GM23338 (cell line): ENCODE measurements at regions not wholly inside any gene's neighbourhood (a gene's known extent, or its start where the extent isn't known, plus 50 kb on each side); places are given as distances from the start of the nearest gene placed in this dataset.

Experiments used
- ATAC-seq: fragments of 200-7000 bp; cut with Tn5 transposase; 3 replicates; pipeline ENCODE4 v1.9.1; 2020
- DNase-seq: peaks from one replicate; pipeline ENCODE4 v3.0.0-alpha.2; 2015; ENCODE audit warnings: low spot score
- H2AFZ ChIP-seq: fragments of 200-600 bp; sonication (generic); 2 replicates; pipeline ENCODE4 v1.8.0; 2016; ENCODE audit warnings: antibody characterized with exemption, mild to moderate bottlenecking, moderate library complexity
- H3F3A ChIP-seq: fragments of 200-600 bp; sonication (generic); replicated peaks from 2 replicates; pipeline ENCODE4 v1.8.0; 2017; ENCODE audit warnings: antibody characterized with exemption, mixed run types, low read depth
- H3K27ac ChIP-seq: fragments of 200-600 bp; sonication (generic); 2 replicates; pipeline ENCODE4 v1.6.1; 2016; ENCODE audit warnings: low read depth
- H3K27me3 ChIP-seq: fragments of 200-600 bp; sonication (generic); 2 replicates; pipeline ENCODE4 v1.8.0; 2016; ENCODE audit warnings: mild to moderate bottlenecking, mixed run types, moderate library complexity; ENCODE audit not compliant: insufficient read depth
- H3K36me3 ChIP-seq: fragments of 200-600 bp; sonication (generic); 2 replicates; pipeline ENCODE4 v1.8.0; 2016; ENCODE audit warnings: mild to moderate bottlenecking; ENCODE audit not compliant: insufficient read depth
- H3K4me1 ChIP-seq: fragments of 200-600 bp; sonication (generic); 2 replicates; pipeline ENCODE4 v1.8.0; 2016; ENCODE audit warnings: mild to moderate bottlenecking, moderate library complexity; ENCODE audit not compliant: insufficient read depth
- H3K4me2 ChIP-seq: fragments of 200-600 bp; sonication (generic); 2 replicates; pipeline ENCODE4 v1.7.1; 2017; ENCODE audit warnings: mixed run types
- H3K4me3 ChIP-seq: fragments of 200-600 bp; sonication (generic); 2 replicates; pipeline ENCODE4 v1.6.1; 2016; ENCODE audit warnings: mixed run types
- H3K79me2 ChIP-seq: fragments of 200-600 bp; sonication (generic); replicated peaks from 2 replicates; pipeline ENCODE4 v1.8.0; 2017; ENCODE audit warnings: mild to moderate bottlenecking; ENCODE audit not compliant: insufficient read depth
- H3K9me2 ChIP-seq: fragments of 200-600 bp; sonication (generic); 2 replicates; pipeline ENCODE4 v1.8.0; 2017; ENCODE audit not compliant: insufficient read depth
- H4K20me1 ChIP-seq: fragments of 200-600 bp; sonication (generic); replicated peaks from 2 replicates; pipeline ENCODE4 v1.8.0; 2017; ENCODE audit warnings: mild to moderate bottlenecking; ENCODE audit not compliant: insufficient read depth
- H3K27ac Mint-ChIP-seq: 2 replicates; pipeline ENCODE4 v1.8.0; 2020; ENCODE audit warnings: inconsistent platforms, mild to moderate bottlenecking, moderate library complexity, mixed read lengths
- H3K27me3 Mint-ChIP-seq: 3 replicates; pipeline ENCODE4 v1.8.0; 2022; ENCODE audit warnings: low read depth, mild to moderate bottlenecking, moderate library complexity, mixed read lengths, inconsistent platforms; ENCODE audit not compliant: insufficient read depth, poor library complexity
- H3K36me3 Mint-ChIP-seq: 3 replicates; pipeline ENCODE4 v1.8.0; 2021; ENCODE audit warnings: low read depth, mild to moderate bottlenecking, inconsistent platforms, moderate library complexity, mixed read lengths
- H3K4me1 Mint-ChIP-seq: 3 replicates; pipeline ENCODE4 v1.8.0; 2020; ENCODE audit warnings: mild to moderate bottlenecking, inconsistent platforms, mixed read lengths
- H3K4me3 Mint-ChIP-seq: 3 replicates; pipeline ENCODE4 v1.8.0; 2021; ENCODE audit warnings: moderate library complexity, mild to moderate bottlenecking, inconsistent platforms, mixed read lengths
- H3K9me3 Mint-ChIP-seq: 3 replicates; pipeline ENCODE4 v1.8.0; 2020; ENCODE audit warnings: moderate library complexity, mild to moderate bottlenecking, inconsistent platforms, mixed read lengths
- CREB1 ChIP-seq: fragments of 250-450 bp; sonication (Bioruptor Pico); IDR thresholded peaks from 2 replicates; pipeline ENCODE4 v1.5.0; 2020; ENCODE audit warnings: low read depth, mild to moderate bottlenecking, moderate library complexity
- EZH2 ChIP-seq: fragments of 200-600 bp; sonication (generic); IDR thresholded peaks from one replicate; pipeline ENCODE4 v1.8.0; 2017; ENCODE audit warnings: antibody characterized with exemption, mild to moderate bottlenecking, low read depth; ENCODE audit not compliant: unreplicated experiment
- EZH2phosphoT487 ChIP-seq: fragments of 200-600 bp; sonication (generic); IDR thresholded peaks from one replicate; pipeline ENCODE4 v1.8.1; 2018; ENCODE audit warnings: antibody characterized with exemption; ENCODE audit not compliant: unreplicated experiment
- JUNB ChIP-seq: IDR thresholded peaks from one replicate; pipeline ENCODE4 v1.6.1; 2016; ENCODE audit warnings: antibody characterized with exemption; ENCODE audit not compliant: unreplicated experiment
- STAT1 ChIP-seq: IDR thresholded peaks from one replicate; pipeline ENCODE4 v1.6.1; 2016; ENCODE audit warnings: antibody characterized with exemption; ENCODE audit not compliant: unreplicated experiment
- ZNF114 ChIP-seq: fragments of 250-450 bp; sonication (Bioruptor Pico); IDR thresholded peaks from 2 replicates; pipeline ENCODE4 v1.5.0; 2020; ENCODE audit warnings: mild to moderate bottlenecking, moderate library complexity
- TF ChIP-seq, protein P1 (sequence below): fragments of 250-450 bp; sonication (Bioruptor Pico); IDR thresholded peaks from 2 replicates; pipeline ENCODE4 v1.5.0; 2020; ENCODE audit warnings: mild to moderate bottlenecking, moderate library complexity
- TF ChIP-seq, protein P2 (sequence below): IDR thresholded peaks from 2 replicates; pipeline ENCODE4 v1.6.1; 2016; ENCODE audit warnings: antibody characterized with exemption
- TF ChIP-seq, protein P3 (sequence below), 2 experiments: fragments of 200-600 bp in 1 of 2; sonication (generic) in 1 of 2; conservative IDR thresholded peaks; 2 replicates each; pipeline versions ENCODE4 v1.5.1 to v1.6.1; 2016 to 2017; ENCODE audit warnings: antibody characterized with exemption in 2 of 2, low read depth in 2 of 2, mild to moderate bottlenecking in 2 of 2, moderate library complexity in 1 of 2
- TF ChIP-seq, protein P4 (sequence below): IDR thresholded peaks from one replicate; pipeline ENCODE4 v1.6.1; 2018; ENCODE audit warnings: antibody characterized with exemption; ENCODE audit not compliant: unreplicated experiment

DNA sequence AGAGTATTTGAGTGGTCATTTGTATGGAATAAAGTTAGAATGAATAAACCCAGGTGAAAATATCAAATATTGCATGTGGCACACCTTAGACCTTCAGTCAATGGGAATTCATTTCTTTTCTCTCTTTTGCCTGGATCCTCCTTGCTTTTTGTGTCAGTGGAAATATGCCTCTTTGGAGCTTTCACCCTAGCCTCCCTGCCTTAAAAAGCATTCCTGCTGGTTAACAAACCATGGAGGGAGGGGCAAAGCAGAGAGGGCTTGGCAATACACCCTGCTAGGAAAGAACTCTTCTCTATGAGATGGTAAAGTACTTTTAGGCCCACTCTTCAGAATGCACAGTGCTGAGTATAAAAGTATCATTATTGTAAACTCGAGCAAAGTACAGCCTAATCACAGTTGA is 383.7 kb downstream of the DMAC1 start:
- no peak for DNase-seq
- Histone ChIP-seq H3K4me2 (no peak overlapping the region), H4K20me1 (no peaks in the 10 kb centered on the region), H3K27ac (no peak overlapping the region), H3K9me2 (0 out of 2 replicates have a peak, but pooled peaks cover 4% of the 10 kb centered on the region), H3K4me1 (no peaks in the 10 kb centered on the region), H3K36me3 (no peaks in the 10 kb centered on the region), H3K4me3 (no peak overlapping the region), H3F3A (no peaks in the 10 kb centered on the region), H2AFZ (peak overlapping the region; percentile 47; the same call in 1 of the 2 replicates), H3K79me2 (no peaks in the 10 kb centered on the region), H3K27me3 (no peaks in the 10 kb centered on the region)
- ATAC-seq, result no peak
- peaks cover 1% of the 10 kb centered on the region for H3K4me1 Mint-ChIP-seq
- H3K9me3 Mint-ChIP-seq, result peaks cover 3% of the 10 kb centered on the region; the same call in 2 of the 3 replicates
- H3K27me3 Mint-ChIP-seq, result no peaks in the 10 kb centered on the region
- H3K27ac Mint-ChIP-seq, result no peak overlapping the region
- H3K36me3 Mint-ChIP-seq, result no peaks in the 10 kb centered on the region
- no peak overlapping the region for H3K4me3 Mint-ChIP-seq
- TF ChIP-seq STAT1 (no peak), CREB1 (no peak), EZH2 (no peak), ZNF114 (CRISPR knock-in tag) (no peak), JUNB (no peak), EZH2phosphoT487 (no peak)
- TF ChIP-seq, protein P1, sequence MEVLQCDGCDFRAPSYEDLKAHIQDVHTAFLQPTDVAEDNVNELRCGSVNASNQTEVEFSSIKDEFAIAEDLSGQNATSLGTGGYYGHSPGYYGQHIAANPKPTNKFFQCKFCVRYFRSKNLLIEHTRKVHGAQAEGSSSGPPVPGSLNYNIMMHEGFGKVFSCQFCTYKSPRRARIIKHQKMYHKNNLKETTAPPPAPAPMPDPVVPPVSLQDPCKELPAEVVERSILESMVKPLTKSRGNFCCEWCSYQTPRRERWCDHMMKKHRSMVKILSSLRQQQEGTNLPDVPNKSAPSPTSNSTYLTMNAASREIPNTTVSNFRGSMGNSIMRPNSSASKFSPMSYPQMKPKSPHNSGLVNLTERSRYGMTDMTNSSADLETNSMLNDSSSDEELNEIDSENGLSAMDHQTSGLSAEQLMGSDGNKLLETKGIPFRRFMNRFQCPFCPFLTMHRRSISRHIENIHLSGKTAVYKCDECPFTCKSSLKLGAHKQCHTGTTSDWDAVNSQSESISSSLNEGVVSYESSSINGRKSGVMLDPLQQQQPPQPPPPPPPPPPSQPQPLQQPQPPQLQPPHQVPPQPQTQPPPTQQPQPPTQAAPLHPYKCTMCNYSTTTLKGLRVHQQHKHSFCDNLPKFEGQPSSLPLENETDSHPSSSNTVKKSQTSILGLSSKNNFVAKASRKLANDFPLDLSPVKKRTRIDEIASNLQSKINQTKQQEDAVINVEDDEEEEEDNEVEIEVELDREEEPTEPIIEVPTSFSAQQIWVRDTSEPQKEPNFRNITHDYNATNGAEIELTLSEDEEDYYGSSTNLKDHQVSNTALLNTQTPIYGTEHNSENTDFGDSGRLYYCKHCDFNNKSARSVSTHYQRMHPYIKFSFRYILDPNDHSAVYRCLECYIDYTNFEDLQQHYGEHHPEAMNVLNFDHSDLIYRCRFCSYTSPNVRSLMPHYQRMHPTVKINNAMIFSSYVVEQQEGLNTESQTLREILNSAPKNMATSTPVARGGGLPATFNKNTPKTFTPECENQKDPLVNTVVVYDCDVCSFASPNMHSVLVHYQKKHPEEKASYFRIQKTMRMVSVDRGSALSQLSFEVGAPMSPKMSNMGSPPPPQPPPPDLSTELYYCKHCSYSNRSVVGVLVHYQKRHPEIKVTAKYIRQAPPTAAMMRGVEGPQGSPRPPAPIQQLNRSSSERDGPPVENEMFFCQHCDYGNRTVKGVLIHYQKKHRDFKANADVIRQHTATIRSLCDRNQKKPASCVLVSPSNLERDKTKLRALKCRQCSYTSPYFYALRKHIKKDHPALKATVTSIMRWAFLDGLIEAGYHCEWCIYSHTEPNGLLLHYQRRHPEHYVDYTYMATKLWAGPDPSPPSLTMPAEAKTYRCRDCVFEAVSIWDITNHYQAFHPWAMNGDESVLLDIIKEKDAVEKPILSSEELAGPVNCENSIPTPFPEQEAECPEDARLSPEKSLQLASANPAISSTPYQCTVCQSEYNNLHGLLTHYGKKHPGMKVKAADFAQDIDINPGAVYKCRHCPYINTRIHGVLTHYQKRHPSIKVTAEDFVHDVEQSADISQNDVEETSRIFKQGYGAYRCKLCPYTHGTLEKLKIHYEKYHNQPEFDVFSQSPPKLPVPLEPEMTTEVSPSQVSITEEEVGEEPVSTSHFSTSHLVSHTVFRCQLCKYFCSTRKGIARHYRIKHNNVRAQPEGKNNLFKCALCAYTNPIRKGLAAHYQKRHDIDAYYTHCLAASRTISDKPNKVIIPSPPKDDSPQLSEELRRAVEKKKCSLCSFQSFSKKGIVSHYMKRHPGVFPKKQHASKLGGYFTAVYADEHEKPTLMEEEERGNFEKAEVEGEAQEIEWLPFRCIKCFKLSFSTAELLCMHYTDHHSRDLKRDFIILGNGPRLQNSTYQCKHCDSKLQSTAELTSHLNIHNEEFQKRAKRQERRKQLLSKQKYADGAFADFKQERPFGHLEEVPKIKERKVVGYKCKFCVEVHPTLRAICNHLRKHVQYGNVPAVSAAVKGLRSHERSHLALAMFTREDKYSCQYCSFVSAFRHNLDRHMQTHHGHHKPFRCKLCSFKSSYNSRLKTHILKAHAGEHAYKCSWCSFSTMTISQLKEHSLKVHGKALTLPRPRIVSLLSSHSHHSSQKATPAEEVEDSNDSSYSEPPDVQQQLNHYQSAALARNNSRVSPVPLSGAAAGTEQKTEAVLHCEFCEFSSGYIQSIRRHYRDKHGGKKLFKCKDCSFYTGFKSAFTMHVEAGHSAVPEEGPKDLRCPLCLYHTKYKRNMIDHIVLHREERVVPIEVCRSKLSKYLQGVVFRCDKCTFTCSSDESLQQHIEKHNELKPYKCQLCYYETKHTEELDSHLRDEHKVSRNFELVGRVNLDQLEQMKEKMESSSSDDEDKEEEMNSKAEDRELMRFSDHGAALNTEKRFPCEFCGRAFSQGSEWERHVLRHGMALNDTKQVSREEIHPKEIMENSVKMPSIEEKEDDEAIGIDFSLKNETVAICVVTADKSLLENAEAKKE (CRISPR knock-in tag), result no peak
- TF ChIP-seq, protein P2, sequence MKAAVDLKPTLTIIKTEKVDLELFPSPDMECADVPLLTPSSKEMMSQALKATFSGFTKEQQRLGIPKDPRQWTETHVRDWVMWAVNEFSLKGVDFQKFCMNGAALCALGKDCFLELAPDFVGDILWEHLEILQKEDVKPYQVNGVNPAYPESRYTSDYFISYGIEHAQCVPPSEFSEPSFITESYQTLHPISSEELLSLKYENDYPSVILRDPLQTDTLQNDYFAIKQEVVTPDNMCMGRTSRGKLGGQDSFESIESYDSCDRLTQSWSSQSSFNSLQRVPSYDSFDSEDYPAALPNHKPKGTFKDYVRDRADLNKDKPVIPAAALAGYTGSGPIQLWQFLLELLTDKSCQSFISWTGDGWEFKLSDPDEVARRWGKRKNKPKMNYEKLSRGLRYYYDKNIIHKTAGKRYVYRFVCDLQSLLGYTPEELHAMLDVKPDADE, result no peak
- TF ChIP-seq, protein P3, sequence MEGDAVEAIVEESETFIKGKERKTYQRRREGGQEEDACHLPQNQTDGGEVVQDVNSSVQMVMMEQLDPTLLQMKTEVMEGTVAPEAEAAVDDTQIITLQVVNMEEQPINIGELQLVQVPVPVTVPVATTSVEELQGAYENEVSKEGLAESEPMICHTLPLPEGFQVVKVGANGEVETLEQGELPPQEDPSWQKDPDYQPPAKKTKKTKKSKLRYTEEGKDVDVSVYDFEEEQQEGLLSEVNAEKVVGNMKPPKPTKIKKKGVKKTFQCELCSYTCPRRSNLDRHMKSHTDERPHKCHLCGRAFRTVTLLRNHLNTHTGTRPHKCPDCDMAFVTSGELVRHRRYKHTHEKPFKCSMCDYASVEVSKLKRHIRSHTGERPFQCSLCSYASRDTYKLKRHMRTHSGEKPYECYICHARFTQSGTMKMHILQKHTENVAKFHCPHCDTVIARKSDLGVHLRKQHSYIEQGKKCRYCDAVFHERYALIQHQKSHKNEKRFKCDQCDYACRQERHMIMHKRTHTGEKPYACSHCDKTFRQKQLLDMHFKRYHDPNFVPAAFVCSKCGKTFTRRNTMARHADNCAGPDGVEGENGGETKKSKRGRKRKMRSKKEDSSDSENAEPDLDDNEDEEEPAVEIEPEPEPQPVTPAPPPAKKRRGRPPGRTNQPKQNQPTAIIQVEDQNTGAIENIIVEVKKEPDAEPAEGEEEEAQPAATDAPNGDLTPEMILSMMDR (conservative IDR thresholded peaks at IDR 0.05; ENCODE audit: low read depth in 2 of 2), result no peak
- TF ChIP-seq, protein P4, sequence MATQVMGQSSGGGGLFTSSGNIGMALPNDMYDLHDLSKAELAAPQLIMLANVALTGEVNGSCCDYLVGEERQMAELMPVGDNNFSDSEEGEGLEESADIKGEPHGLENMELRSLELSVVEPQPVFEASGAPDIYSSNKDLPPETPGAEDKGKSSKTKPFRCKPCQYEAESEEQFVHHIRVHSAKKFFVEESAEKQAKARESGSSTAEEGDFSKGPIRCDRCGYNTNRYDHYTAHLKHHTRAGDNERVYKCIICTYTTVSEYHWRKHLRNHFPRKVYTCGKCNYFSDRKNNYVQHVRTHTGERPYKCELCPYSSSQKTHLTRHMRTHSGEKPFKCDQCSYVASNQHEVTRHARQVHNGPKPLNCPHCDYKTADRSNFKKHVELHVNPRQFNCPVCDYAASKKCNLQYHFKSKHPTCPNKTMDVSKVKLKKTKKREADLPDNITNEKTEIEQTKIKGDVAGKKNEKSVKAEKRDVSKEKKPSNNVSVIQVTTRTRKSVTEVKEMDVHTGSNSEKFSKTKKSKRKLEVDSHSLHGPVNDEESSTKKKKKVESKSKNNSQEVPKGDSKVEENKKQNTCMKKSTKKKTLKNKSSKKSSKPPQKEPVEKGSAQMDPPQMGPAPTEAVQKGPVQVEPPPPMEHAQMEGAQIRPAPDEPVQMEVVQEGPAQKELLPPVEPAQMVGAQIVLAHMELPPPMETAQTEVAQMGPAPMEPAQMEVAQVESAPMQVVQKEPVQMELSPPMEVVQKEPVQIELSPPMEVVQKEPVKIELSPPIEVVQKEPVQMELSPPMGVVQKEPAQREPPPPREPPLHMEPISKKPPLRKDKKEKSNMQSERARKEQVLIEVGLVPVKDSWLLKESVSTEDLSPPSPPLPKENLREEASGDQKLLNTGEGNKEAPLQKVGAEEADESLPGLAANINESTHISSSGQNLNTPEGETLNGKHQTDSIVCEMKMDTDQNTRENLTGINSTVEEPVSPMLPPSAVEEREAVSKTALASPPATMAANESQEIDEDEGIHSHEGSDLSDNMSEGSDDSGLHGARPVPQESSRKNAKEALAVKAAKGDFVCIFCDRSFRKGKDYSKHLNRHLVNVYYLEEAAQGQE, result no peak
